HEK293 (cell line): ENCODE measurements at regions not wholly inside any gene's neighbourhood (a gene's known extent, or its start where the extent isn't known, plus 50 kb on each side); places are given as distances from the start of the nearest gene placed in this dataset.

Experiments used
- MZF1 ChIP-seq: fragments of 450-650 bp; formaldehyde crosslinking; IDR thresholded peaks from 2 replicates; pipeline ENCODE4 v1.5.1; 2017; ENCODE audit warnings: missing biosample characterization, missing genetic modification characterization, borderline replicate concordance
- ZBTB48 ChIP-seq: fragments of 450-650 bp; formaldehyde crosslinking; IDR thresholded peaks from 2 replicates; pipeline ENCODE4 v1.5.1; 2016; ENCODE audit warnings: missing biosample characterization, missing genetic modification characterization
- ZNF121 ChIP-seq: fragments of 450-650 bp; formaldehyde crosslinking; IDR thresholded peaks from 2 replicates; pipeline ENCODE4 v1.5.1; 2016; ENCODE audit warnings: missing biosample characterization, missing genetic modification characterization
- ZNF530 ChIP-seq: fragments of 450-650 bp; formaldehyde crosslinking; IDR thresholded peaks from 2 replicates; pipeline ENCODE4 v1.5.1; 2016; ENCODE audit warnings: low read depth, missing biosample characterization, missing genetic modification characterization
- ZNF658 ChIP-seq: fragments of 450-650 bp; formaldehyde crosslinking; IDR thresholded peaks from 2 replicates; pipeline ENCODE4; 2016; ENCODE audit warnings: missing biosample characterization, missing genetic modification characterization
- TF ChIP-seq, protein P1 (sequence below): fragments of 450-650 bp; formaldehyde crosslinking; IDR thresholded peaks from 2 replicates; pipeline ENCODE4 v1.5.1; 2016; ENCODE audit warnings: missing biosample characterization, missing genetic modification characterization
- TF ChIP-seq, protein P2 (sequence below): fragments of 450-650 bp; formaldehyde crosslinking; IDR thresholded peaks from 2 replicates; pipeline ENCODE4 v1.5.1; 2016; ENCODE audit warnings: missing biosample characterization, missing genetic modification characterization

DNA sequence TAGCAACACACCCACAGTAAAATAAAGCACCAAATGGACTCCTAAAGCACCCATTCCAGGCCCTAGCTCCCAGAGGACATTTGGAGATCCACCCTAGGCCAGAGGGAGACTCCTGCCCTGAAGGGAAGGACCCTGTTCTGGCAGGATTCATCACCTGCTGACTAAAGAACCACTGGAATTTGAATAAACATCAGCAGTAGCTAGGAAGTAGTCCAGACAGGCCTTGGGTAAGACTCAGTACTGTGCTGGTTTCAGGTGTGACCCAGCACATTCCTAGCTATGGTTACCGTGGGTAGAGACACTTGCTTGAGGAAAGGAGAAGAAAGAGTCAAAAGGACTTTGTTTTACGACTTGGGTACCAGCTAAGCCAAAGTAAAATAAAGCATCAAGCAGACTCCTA, 92.7 kb upstream of the LRRC7 start:
- TF ChIP-seq ZNF121 (tag by site-specific recombination) (no peak), ZNF658 (tag by site-specific recombination) (no peak), MZF1 (tag by site-specific recombination) (no peak), ZNF530 (tag by site-specific recombination) (no peak), ZBTB48 (tag by site-specific recombination) (no peak)
- TF ChIP-seq, protein P1, sequence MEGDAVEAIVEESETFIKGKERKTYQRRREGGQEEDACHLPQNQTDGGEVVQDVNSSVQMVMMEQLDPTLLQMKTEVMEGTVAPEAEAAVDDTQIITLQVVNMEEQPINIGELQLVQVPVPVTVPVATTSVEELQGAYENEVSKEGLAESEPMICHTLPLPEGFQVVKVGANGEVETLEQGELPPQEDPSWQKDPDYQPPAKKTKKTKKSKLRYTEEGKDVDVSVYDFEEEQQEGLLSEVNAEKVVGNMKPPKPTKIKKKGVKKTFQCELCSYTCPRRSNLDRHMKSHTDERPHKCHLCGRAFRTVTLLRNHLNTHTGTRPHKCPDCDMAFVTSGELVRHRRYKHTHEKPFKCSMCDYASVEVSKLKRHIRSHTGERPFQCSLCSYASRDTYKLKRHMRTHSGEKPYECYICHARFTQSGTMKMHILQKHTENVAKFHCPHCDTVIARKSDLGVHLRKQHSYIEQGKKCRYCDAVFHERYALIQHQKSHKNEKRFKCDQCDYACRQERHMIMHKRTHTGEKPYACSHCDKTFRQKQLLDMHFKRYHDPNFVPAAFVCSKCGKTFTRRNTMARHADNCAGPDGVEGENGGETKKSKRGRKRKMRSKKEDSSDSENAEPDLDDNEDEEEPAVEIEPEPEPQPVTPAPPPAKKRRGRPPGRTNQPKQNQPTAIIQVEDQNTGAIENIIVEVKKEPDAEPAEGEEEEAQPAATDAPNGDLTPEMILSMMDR (tag by site-specific recombination) = no peak
- TF ChIP-seq, protein P2, sequence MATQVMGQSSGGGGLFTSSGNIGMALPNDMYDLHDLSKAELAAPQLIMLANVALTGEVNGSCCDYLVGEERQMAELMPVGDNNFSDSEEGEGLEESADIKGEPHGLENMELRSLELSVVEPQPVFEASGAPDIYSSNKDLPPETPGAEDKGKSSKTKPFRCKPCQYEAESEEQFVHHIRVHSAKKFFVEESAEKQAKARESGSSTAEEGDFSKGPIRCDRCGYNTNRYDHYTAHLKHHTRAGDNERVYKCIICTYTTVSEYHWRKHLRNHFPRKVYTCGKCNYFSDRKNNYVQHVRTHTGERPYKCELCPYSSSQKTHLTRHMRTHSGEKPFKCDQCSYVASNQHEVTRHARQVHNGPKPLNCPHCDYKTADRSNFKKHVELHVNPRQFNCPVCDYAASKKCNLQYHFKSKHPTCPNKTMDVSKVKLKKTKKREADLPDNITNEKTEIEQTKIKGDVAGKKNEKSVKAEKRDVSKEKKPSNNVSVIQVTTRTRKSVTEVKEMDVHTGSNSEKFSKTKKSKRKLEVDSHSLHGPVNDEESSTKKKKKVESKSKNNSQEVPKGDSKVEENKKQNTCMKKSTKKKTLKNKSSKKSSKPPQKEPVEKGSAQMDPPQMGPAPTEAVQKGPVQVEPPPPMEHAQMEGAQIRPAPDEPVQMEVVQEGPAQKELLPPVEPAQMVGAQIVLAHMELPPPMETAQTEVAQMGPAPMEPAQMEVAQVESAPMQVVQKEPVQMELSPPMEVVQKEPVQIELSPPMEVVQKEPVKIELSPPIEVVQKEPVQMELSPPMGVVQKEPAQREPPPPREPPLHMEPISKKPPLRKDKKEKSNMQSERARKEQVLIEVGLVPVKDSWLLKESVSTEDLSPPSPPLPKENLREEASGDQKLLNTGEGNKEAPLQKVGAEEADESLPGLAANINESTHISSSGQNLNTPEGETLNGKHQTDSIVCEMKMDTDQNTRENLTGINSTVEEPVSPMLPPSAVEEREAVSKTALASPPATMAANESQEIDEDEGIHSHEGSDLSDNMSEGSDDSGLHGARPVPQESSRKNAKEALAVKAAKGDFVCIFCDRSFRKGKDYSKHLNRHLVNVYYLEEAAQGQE (tag by site-specific recombination) = no peak
